Naive thymus-derived CD8-positive, alpha-beta T cell (primary cell): ENCODE measurements at regions not wholly inside any gene's neighbourhood (a gene's known extent, or its start where the extent isn't known, plus 50 kb on each side); places are given as distances from the start of the nearest gene placed in this dataset.

Source experiments
- ATAC-seq, 2 donors: fragments of 150-1000 bp; cut with Tn5 transposase in 1 of 2; sonication (Bioruptor Pico), chemical (Tn5 transposase) in 1 of 2; 1 replicate in 1 of 2; 2 replicates in 1 of 2; pipeline ENCODE4 v1.10.0; 2021; ENCODE audit warnings: mild to moderate bottlenecking in 2 of 2, moderate library complexity in 2 of 2
- POLR2A ChIA-PET: fragments of 350-600 bp; sonication (Branson Sonifier 250); formaldehyde crosslinking; loops from one replicate; lab custom pipeline; 2021; ENCODE audit warnings: antibody characterized with exemption; lab: Charles Lee
- DNase-seq, 10 donors: peaks; one replicate each; pipeline versions ENCODE4 v3.0.0 to v3.0.0-alpha.2; 2020 to 2022
- H3K27ac Mint-ChIP-seq, 10 donors: one replicate each; pipeline ENCODE4 v1.8.0; 2020 to 2022; ENCODE audit warnings: mild to moderate bottlenecking in 10 of 10, mixed read lengths in 10 of 10, moderate library complexity in 4 of 10, inconsistent platforms in 1 of 10
- H3K27me3 Mint-ChIP-seq, 5 donors: one replicate each; pipeline ENCODE4 v1.8.0; 2021 to 2022; ENCODE audit warnings: mixed read lengths in 5 of 5
- H3K36me3 Mint-ChIP-seq, 3 donors: one replicate each; pipeline ENCODE4 v1.8.0; 2020 to 2022; ENCODE audit warnings: mixed read lengths in 3 of 3, mild to moderate bottlenecking in 2 of 3, inconsistent platforms in 1 of 3
- H3K4me1 Mint-ChIP-seq, 4 donors: one replicate each; pipeline ENCODE4 v1.8.0; 2021 to 2022; ENCODE audit warnings: mixed read lengths in 4 of 4
- H3K4me3 Mint-ChIP-seq, 10 donors: one replicate each; pipeline ENCODE4 v1.8.0; 2020 to 2022; ENCODE audit warnings: mild to moderate bottlenecking in 10 of 10, mixed read lengths in 10 of 10, moderate library complexity in 6 of 10, inconsistent platforms in 1 of 10
- H3K9me3 Mint-ChIP-seq, 9 donors: one replicate each; pipeline ENCODE4 v1.8.0; 2020 to 2022; ENCODE audit warnings: mixed read lengths in 9 of 9, mild to moderate bottlenecking in 3 of 9, inconsistent platforms in 1 of 9, moderate library complexity in 1 of 9

GRCh38 chr1:231108516-231109302, 53.1 kb upstream of the TRIM67 start:
- Mint-ChIP-seq H3K27me3 (peaks cover 7 to 62% (median 26%) of the 10 kb centered on the region in 5 donors), H3K9me3 (peaks cover 0 to 23% (median 7%) of the 10 kb centered on the region in 9 donors)

GRCh38 chr1:231107600-231108326, 54.1 kb upstream of the TRIM67 start:
- no peak for DNase-seq
- H3K27ac Mint-ChIP-seq = no peak overlapping the region
- peaks cover 8 to 61% (median 24%) of the 10 kb centered on the region in 5 donors for H3K27me3 Mint-ChIP-seq
- H3K9me3 Mint-ChIP-seq = peaks cover 0 to 22% (median 7%) of the 10 kb centered on the region in 9 donors
- peak overlapping the region in 2 of 10 donors; percentile 26 to 61 for H3K4me3 Mint-ChIP-seq
- peaks cover 4 to 17% (median 12%) of the 10 kb centered on the region in 4 donors for H3K4me1 Mint-ChIP-seq
- peaks cover 0 to 6% (median 0%) of the 10 kb centered on the region in 3 donors for H3K36me3 Mint-ChIP-seq
- no peak for ATAC-seq
- POLR2A ChIA-PET = no interaction called here

More at GRCh38 chr1:231108516-231109302, 53.1 kb upstream of the TRIM67 start:
- peaks cover 4 to 17% (median 12%) of the 10 kb centered on the region in 4 donors for H3K4me1 Mint-ChIP-seq
- ATAC-seq = no peak
- peak overlapping the region in 2 of 10 donors; percentile 11 to 54 for H3K27ac Mint-ChIP-seq
- POLR2A ChIA-PET = no interaction called here
- H3K4me3 Mint-ChIP-seq = peak overlapping the region in 3 of 10 donors; percentile 45 to 67 (median 61)
- peak in 1 of 10 donors; percentile 6 for DNase-seq
- H3K36me3 Mint-ChIP-seq = peaks cover 0 to 6% (median 0%) of the 10 kb centered on the region in 3 donors

- POLR2A ChIA-PET = no interaction called here
- H3K9me3 Mint-ChIP-seq = peaks cover 0 to 16% (median 4%) of the 10 kb centered on the region in 9 donors
Observed at GRCh38 chr1:231107151-231107550, 54.7 kb upstream of the TRIM67 start.

GRCh38 chr1:231106347-231106746, 55.5 kb upstream of the TRIM67 start:
- ATAC-seq = no peak
- Mint-ChIP-seq H3K27me3 (peaks cover 12 to 52% (median 19%) of the 10 kb centered on the region in 5 donors), H3K9me3 (peaks cover 0 to 10% (median 0%) of the 10 kb centered on the region in 9 donors), H3K27ac (no peak overlapping the region), H3K4me3 (no peak overlapping the region), H3K36me3 (peaks cover 0 to 6% (median 0%) of the 10 kb centered on the region in 3 donors), H3K4me1 (peaks cover 4 to 17% (median 12%) of the 10 kb centered on the region in 4 donors)
- DNase-seq = no peak
- POLR2A ChIA-PET = no interaction called here

More at GRCh38 chr1:231107151-231107550, 54.7 kb upstream of the TRIM67 start:
- H3K27ac Mint-ChIP-seq = no peak overlapping the region
- H3K4me3 Mint-ChIP-seq = no peak overlapping the region
- H3K36me3 Mint-ChIP-seq = peaks cover 0 to 6% (median 0%) of the 10 kb centered on the region in 3 donors
- H3K4me1 Mint-ChIP-seq = peaks cover 4 to 17% (median 12%) of the 10 kb centered on the region in 4 donors
- DNase-seq (no peak), ATAC-seq (no peak)
- H3K27me3 Mint-ChIP-seq = peaks cover 11 to 59% (median 22%) of the 10 kb centered on the region in 5 donors

GRCh38 chr1:231104917-231105316, 56.9 kb upstream of the TRIM67 start:
- no peak overlapping the region for H3K27ac Mint-ChIP-seq
- POLR2A ChIA-PET = no interaction called here
- peaks cover 12 to 48% (median 17%) of the 10 kb centered on the region in 5 donors for H3K27me3 Mint-ChIP-seq
- H3K4me3 Mint-ChIP-seq = no peak overlapping the region
- no peaks in the 10 kb centered on the region for H3K36me3 Mint-ChIP-seq
- DNase-seq = no peak
- ATAC-seq = no peak
- H3K9me3 Mint-ChIP-seq = no peaks in the 10 kb centered on the region
- H3K4me1 Mint-ChIP-seq = peaks cover 4 to 17% (median 12%) of the 10 kb centered on the region in 4 donors

GRCh38 chr1:231103961-231104360, 57.9 kb upstream of the TRIM67 start:
- ATAC-seq (no peak), DNase-seq (no peak)
- Mint-ChIP-seq H3K36me3 (no peaks in the 10 kb centered on the region), H3K27me3 (peaks cover 13 to 56% (median 17%) of the 10 kb centered on the region in 5 donors), H3K4me3 (no peak overlapping the region), H3K27ac (no peak overlapping the region), H3K4me1 (peaks cover 4 to 15% (median 11%) of the 10 kb centered on the region in 4 donors), H3K9me3 (no peaks in the 10 kb centered on the region)
- POLR2A ChIA-PET = no interaction called here

GRCh38 chr1:231099996-231100767, 60.1 kb upstream of the FAM89A start:
- no peak overlapping the region for H3K27ac Mint-ChIP-seq
- H3K4me1 Mint-ChIP-seq = no peaks in the 10 kb centered on the region
- POLR2A ChIA-PET = interaction anchor here (0.5 kb wide), 1 partner anchor 198 kb away, joined by 3 read pairs; no protein-coding TSS in a partner anchor
- DNase-seq (no peak), ATAC-seq (no peak)
- no peaks in the 10 kb centered on the region for H3K9me3 Mint-ChIP-seq
- H3K27me3 Mint-ChIP-seq = peaks cover 13 to 46% (median 21%) of the 10 kb centered on the region in 5 donors
- H3K36me3 Mint-ChIP-seq = no peaks in the 10 kb centered on the region
- H3K4me3 Mint-ChIP-seq = no peak overlapping the region

GRCh38 chr1:231099311-231099710, 59.3 kb upstream of the FAM89A start:
- no peaks in the 10 kb centered on the region for H3K9me3 Mint-ChIP-seq
- ATAC-seq = no peak

GRCh38 chr1:231095595-231095994, 55.5 kb upstream of the FAM89A start:
- Mint-ChIP-seq H3K27me3 (peaks cover 15 to 61% (median 24%) of the 10 kb centered on the region in 5 donors), H3K4me3 (no peak overlapping the region), H3K27ac (no peak overlapping the region), H3K4me1 (peaks cover 0 to 2% (median 0%) of the 10 kb centered on the region in 4 donors), H3K9me3 (no peaks in the 10 kb centered on the region), H3K36me3 (no peaks in the 10 kb centered on the region)
- POLR2A ChIA-PET = no interaction called here
- DNase-seq (no peak), ATAC-seq (no peak)

More at GRCh38 chr1:231099311-231099710, 59.3 kb upstream of the FAM89A start:
- Mint-ChIP-seq H3K27me3 (peaks cover 15 to 46% (median 22%) of the 10 kb centered on the region in 5 donors), H3K27ac (no peak overlapping the region), H3K4me1 (no peaks in the 10 kb centered on the region), H3K36me3 (no peaks in the 10 kb centered on the region), H3K4me3 (no peak overlapping the region)
- no peak for DNase-seq
- POLR2A ChIA-PET = interaction anchor here (0.5 kb wide), 1 partner anchor 197 kb away, joined by 3 read pairs; no protein-coding TSS in a partner anchor

GRCh38 chr1:231094421-231094820, 54.4 kb upstream of the FAM89A start:
- Mint-ChIP-seq H3K27ac (no peak overlapping the region), H3K27me3 (peaks cover 11 to 50% (median 24%) of the 10 kb centered on the region in 5 donors), H3K9me3 (no peaks in the 10 kb centered on the region), H3K4me1 (peaks cover 0 to 2% (median 0%) of the 10 kb centered on the region in 4 donors), H3K4me3 (no peak overlapping the region), H3K36me3 (no peaks in the 10 kb centered on the region)
- POLR2A ChIA-PET = no interaction called here
- ATAC-seq (no peak), DNase-seq (no peak)

GRCh38 chr1:231093156-231093922, 53.3 kb upstream of the FAM89A start:
- POLR2A ChIA-PET = no interaction called here
- H3K27ac Mint-ChIP-seq = no peak overlapping the region
- H3K27me3 Mint-ChIP-seq = peaks cover 10 to 41% (median 17%) of the 10 kb centered on the region in 5 donors
- H3K9me3 Mint-ChIP-seq = no peaks in the 10 kb centered on the region
- DNase-seq (no peak), ATAC-seq (no peak)
- H3K4me3 Mint-ChIP-seq = no peak overlapping the region
- no peaks in the 10 kb centered on the region for H3K36me3 Mint-ChIP-seq
- H3K4me1 Mint-ChIP-seq = peaks cover 0 to 2% (median 0%) of the 10 kb centered on the region in 4 donors
